ENCODE measurements at regions not wholly inside any gene's neighbourhood (a gene's known extent, or its start where the extent isn't known, plus 50 kb on each side); places are given as distances from the start of the nearest gene placed in this dataset.

DNA sequence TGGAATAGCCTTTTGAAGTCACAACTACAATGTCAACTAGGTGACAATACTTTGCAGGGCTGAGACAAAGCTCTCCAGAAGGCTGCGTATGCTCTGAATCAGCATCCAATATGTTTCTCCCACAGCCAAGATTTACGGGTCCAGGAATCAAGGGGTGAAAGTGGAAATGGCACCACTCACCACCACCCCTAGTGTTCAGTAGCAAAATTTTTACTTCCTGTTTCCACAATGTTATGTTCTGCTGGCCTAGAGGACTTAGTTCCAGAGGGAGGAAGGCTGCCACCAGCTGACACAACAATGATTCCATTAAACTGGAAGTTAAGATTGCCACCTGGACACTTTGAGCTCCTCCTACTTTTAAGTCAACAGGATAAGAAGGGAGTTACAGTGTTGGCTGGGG lies 68.5 kb upstream of the MPEG1 start:
- no peak for DNase-seq
- Histone ChIP-seq H3K4me3 (no peak overlapping the region), H3K9me3 (no peaks in the 10 kb centered on the region), H3K27ac (no peak overlapping the region), H3K4me1 (no peaks in the 10 kb centered on the region), H3K27me3 (no peaks in the 10 kb centered on the region), H3K36me3 (ENCODE audit: low read depth, missing control alignments) (no peaks in the 10 kb centered on the region)
- intact Hi-C loops (cut with DNase I; ENCODE audit: low total_unique reads), result loop anchor here (10.0 kb wide), 1 partner anchor 106 kb away; the partner anchor contains the start of gene DTX4
- 85 to 93% methylated on average over 2 of the region's 2 CpGs for WGBS, 2 donors
- no peak for TF ChIP-seq POLR2A (IDR thresholded peaks at IDR 0.05)
- TF ChIP-seq, protein P1, sequence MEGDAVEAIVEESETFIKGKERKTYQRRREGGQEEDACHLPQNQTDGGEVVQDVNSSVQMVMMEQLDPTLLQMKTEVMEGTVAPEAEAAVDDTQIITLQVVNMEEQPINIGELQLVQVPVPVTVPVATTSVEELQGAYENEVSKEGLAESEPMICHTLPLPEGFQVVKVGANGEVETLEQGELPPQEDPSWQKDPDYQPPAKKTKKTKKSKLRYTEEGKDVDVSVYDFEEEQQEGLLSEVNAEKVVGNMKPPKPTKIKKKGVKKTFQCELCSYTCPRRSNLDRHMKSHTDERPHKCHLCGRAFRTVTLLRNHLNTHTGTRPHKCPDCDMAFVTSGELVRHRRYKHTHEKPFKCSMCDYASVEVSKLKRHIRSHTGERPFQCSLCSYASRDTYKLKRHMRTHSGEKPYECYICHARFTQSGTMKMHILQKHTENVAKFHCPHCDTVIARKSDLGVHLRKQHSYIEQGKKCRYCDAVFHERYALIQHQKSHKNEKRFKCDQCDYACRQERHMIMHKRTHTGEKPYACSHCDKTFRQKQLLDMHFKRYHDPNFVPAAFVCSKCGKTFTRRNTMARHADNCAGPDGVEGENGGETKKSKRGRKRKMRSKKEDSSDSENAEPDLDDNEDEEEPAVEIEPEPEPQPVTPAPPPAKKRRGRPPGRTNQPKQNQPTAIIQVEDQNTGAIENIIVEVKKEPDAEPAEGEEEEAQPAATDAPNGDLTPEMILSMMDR (IDR thresholded peaks at IDR 0.05), result peak in 1 of 3 experiments; percentile 16

DNA sequence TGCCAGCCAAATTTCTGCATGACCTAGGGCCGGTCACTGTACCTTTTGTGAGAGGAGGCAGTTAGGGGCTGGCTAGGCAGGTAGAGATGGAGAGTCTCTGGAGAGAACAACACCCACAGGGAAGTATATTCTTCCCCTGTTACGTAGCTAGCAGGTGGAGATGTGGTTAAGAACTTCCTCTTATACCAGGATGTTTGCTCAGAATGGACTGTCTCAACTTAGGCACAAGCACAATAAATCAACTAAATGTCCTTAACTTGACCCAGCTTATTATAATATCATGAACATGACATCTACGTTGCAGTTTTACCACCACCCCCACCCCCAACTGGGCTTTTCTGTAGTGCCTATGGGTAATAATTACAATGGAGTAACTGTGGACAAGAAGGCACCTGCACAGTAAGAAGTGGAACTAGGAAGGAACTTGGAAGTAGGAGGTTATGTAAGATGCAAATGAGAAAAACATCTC lies 60.7 kb upstream of the MPEG1 start:
- no peak for TF ChIP-seq POLR2A (IDR thresholded peaks at IDR 0.05)
- intact Hi-C loops (cut with DNase I; ENCODE audit: low total_unique reads), result no loop called here
- WGBS, 2 donors, result 74 to 75% methylated on average over 3 of the region's 3 CpGs

DNA sequence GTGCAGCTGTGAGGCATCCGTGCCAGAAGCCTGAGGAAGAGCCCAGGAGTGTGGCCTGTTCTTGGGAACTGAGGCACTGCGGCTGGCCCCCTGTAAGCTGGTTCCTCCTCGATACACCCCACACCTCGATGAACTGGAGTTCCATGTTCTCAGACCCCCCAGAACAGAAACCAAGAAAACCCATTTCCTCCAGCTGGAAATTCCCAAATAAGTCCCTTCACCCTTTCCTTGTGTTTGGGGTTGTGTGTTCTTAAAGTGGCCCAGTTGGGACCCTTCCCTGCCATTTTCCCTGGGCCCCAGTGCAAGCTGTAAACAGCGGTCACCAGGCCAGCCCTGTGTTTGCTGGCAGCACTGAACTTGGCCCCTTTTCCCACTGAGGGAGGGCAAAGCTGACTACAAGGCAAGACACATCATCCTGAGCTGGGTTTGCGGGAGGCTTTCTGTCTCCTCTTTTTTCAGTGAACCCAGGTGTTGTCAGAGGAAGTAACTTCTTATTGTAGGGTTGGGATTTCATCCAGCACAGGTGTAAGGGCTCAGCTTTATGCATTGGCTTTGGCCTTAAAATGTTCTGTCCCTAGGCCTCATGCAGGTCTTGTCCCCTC lies 60.1 kb upstream of the MPEG1 start:
- Histone ChIP-seq H3K27me3 (no peaks in the 10 kb centered on the region), H3K4me1 (no peaks in the 10 kb centered on the region), H3K27ac (no peak overlapping the region), H3K36me3 (ENCODE audit: low read depth, missing control alignments) (no peaks in the 10 kb centered on the region), H3K9me3 (no peaks in the 10 kb centered on the region), H3K4me3 (no peak overlapping the region)
- intact Hi-C loops (cut with DNase I; ENCODE audit: low total_unique reads), result no loop called here
- no peak for DNase-seq
- TF ChIP-seq, protein P1 (IDR thresholded peaks at IDR 0.05), result no peak
- no peak for TF ChIP-seq POLR2A (IDR thresholded peaks at IDR 0.05)
- 86 to 88% methylated on average over 6 of the region's 6 CpGs for WGBS, 2 donors

More for the DNA sequence above, 60.7 kb upstream of the MPEG1 start:
- Histone ChIP-seq H3K4me3 (no peak overlapping the region), H3K27me3 (no peaks in the 10 kb centered on the region), H3K36me3 (ENCODE audit: low read depth, missing control alignments) (no peaks in the 10 kb centered on the region), H3K27ac (no peak overlapping the region), H3K9me3 (no peaks in the 10 kb centered on the region), H3K4me1 (no peaks in the 10 kb centered on the region)
- DNase-seq, result no peak

DNA sequence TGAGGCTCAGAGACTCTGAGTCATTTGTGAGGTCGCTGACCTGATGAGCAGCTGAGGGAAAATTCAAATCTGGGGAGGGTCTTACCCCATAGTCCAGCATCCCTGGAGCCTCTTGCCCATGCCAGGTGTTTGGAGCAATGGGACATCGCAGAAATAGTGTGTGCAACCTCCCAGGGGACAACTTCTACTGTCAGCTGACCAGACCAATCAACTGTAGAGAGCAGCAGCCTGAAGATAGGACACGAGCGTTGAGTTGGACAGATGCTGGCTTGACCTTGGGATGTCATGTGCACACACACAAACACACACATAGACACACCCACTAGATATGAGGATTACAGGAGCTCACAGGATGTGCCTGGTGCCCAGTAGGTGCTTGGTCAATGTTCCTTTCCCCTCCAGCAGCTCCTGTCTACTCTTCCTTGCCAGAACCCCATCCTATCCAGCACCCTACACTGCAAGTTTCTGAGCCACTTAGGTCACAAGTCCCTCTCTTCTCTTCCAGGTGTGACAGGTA lies 59.1 kb upstream of the MPEG1 start:
- DNase-seq, result no peak
- Histone ChIP-seq H3K4me3 (no peak overlapping the region), H3K36me3 (ENCODE audit: low read depth, missing control alignments) (no peaks in the 10 kb centered on the region), H3K27ac (no peak overlapping the region), H3K9me3 (no peaks in the 10 kb centered on the region), H3K4me1 (no peaks in the 10 kb centered on the region), H3K27me3 (no peaks in the 10 kb centered on the region)
- intact Hi-C loops (cut with DNase I; ENCODE audit: low total_unique reads), result no loop called here
- WGBS, 2 donors, result 56 to 76% methylated on average over 4 of the region's 4 CpGs
- TF ChIP-seq POLR2A (IDR thresholded peaks at IDR 0.05), result no peak
- TF ChIP-seq, protein P1 (IDR thresholded peaks at IDR 0.05), result no peak

DNA sequence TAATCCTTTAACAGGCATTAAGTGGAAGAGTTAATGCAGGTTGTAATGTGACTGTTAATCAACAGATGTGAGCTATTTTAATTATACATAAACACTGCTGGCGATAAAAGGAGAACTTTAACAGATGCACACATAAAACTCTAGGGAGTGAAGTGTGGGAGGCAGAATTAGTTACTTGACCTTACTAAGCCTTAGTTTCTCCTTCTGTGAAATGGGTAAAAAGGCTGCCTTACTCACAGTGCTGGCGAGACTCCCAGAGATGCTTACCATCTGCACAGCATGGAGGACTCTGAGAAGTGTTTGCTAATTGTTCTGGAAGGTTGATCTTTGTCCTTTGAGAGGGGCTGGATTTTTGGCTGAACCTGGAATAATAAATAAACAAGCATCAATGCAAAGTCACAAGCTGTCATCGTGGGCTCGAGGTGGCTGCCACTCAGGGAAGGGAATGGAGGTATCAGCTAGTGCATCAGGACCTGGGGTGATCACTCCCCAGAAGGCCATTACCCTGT lies 58.6 kb upstream of the MPEG1 start:
- no peak for DNase-seq
- Histone ChIP-seq H3K36me3 (ENCODE audit: low read depth, missing control alignments) (no peaks in the 10 kb centered on the region), H3K4me3 (no peak overlapping the region), H3K4me1 (no peaks in the 10 kb centered on the region), H3K9me3 (no peaks in the 10 kb centered on the region), H3K27ac (no peak overlapping the region), H3K27me3 (no peaks in the 10 kb centered on the region)
- TF ChIP-seq POLR2A (IDR thresholded peaks at IDR 0.05), result no peak
- TF ChIP-seq, protein P1 (IDR thresholded peaks at IDR 0.05), result no peak
- intact Hi-C loops (cut with DNase I; ENCODE audit: low total_unique reads), result no loop called here
- 77 to 85% methylated on average over 4 of the region's 4 CpGs for whole genome bisulfite sequencing, 2 donors
